EL (cell line): ENCODE measurements at regions not wholly inside any gene's neighbourhood (a gene's known extent, or its start where the extent isn't known, plus 50 kb on each side); places are given as distances from the start of the nearest gene placed in this dataset.

Experiments used
- DNase-seq: peaks from one replicate; pipeline ENCODE4 v3.0.0-alpha.2; 2016

- DNase-seq = peak; percentile 7
These were observed 93.4 kb upstream of the KCNK1 start for GRCh38 chr1:233520261-233521191.

GRCh38 chr1:233523047-233523446 lies 90.9 kb upstream of the KCNK1 start:
- DNase-seq = no peak

DNA sequence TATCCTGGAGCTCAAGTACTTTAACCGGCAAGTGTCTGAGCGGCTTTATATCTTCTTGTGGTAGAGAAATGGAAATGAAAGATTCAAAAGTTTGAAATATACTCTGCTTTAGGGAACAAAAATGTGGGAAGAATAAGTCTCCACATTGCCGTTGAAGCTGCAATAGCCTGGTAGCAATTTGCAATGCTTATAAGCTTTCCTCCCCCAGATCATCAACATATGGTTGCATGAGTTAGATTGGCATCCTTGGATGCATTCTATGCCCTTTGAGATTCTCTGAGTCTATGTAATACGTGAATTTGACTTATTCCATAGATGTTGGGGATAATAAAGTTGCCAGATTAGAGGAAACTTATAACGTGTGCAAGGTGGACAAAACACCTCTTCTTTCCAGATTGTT lies 86.1 kb upstream of the KCNK1 start:
- no peak for DNase-seq

- no peak for DNase-seq
These were observed 83.1 kb upstream of the KCNK1 start for GRCh38 chr1:233530665-233531386.

GRCh38 chr1:233540816-233541215 lies 73.1 kb upstream of the KCNK1 start:
- no peak for DNase-seq

GRCh38 chr1:233543338-233544255 lies 70.3 kb upstream of the KCNK1 start:
- peak; percentile 78 for DNase-seq

- no peak for DNase-seq
These were observed 69.6 kb upstream of the KCNK1 start for GRCh38 chr1:233544304-233544703.

- no peak for DNase-seq
These were observed 66.2 kb upstream of the KCNK1 start for GRCh38 chr1:233547726-233548125.

GRCh38 chr1:233549404-233549803 lies 64.5 kb upstream of the KCNK1 start:
- DNase-seq = no peak

- no peak for DNase-seq
These were observed 64.0 kb upstream of the KCNK1 start for GRCh38 chr1:233549917-233550316.

DNA sequence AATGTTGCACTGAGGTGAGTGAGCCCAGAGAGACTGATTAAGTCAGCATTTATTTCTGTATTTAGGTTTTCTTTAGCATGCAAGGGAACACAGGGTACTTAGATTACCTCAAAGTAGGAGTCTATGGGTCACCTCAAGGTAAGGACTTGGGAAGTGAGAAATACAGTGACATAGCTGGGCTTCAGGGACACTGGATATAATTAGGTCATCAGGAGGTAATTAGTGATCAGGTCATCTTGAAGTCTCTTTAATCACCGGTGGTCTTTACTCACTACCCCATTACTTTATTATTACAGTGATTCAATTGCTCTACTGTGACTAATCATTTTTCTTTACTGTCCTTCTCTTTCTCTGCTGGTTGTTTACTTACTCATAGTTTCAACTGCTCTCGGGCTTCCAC lies 59.9 kb upstream of the KCNK1 start:
- DNase-seq = no peak

- DNase-seq = no peak
These were observed 52.0 kb upstream of the KCNK1 start for GRCh38 chr1:233561708-233562426.
